Endodermal cell (in vitro differentiated cells): ENCODE measurements at regions not wholly inside any gene's neighbourhood (a gene's known extent, or its start where the extent isn't known, plus 50 kb on each side); places are given as distances from the start of the nearest gene placed in this dataset.
A peak's percentile ranks its signal among the peaks of the same experiment; 100 is the strongest.

Experiments
- DNase-seq: peaks from one replicate; pipeline ENCODE4 v3.0.0-alpha.2; 2017
- H3K27ac ChIP-seq: 2 replicates; pipeline ENCODE4 v1.5.1; 2013; ENCODE audit warnings: mild to moderate bottlenecking, low read depth, low read length, moderate library complexity
- H3K27me3 ChIP-seq: 2 replicates; pipeline ENCODE4 v1.6.1; 2013; ENCODE audit warnings: mild to moderate bottlenecking, low read length, moderate library complexity; ENCODE audit not compliant: insufficient read depth, control insufficient read depth, poor library complexity, severe bottlenecking
- H3K36me3 ChIP-seq: 2 replicates; pipeline ENCODE4 v1.7.0; 2013; ENCODE audit warnings: mild to moderate bottlenecking, low read length, moderate library complexity; ENCODE audit not compliant: control insufficient read depth, insufficient read depth
- H3K4me1 ChIP-seq: one replicate; pipeline ENCODE4 v1.7.0; 2013; ENCODE audit warnings: low read length; ENCODE audit not compliant: control insufficient read depth, insufficient read depth
- H3K4me3 ChIP-seq: 2 replicates; pipeline ENCODE4 v1.5.1; 2013; ENCODE audit warnings: mild to moderate bottlenecking, low read length, moderate library complexity
- H3K9ac ChIP-seq: 2 replicates; pipeline ENCODE4 v1.6.1; 2013; ENCODE audit warnings: mild to moderate bottlenecking, low read length, moderate library complexity; ENCODE audit not compliant: poor library complexity, severe bottlenecking; ENCODE audit errors: extremely low read depth
- H3K9me3 ChIP-seq: 2 replicates; pipeline ENCODE4 v1.6.1; 2013; ENCODE audit warnings: mild to moderate bottlenecking, low read length, moderate library complexity; ENCODE audit not compliant: control insufficient read depth
- H3K27ac Mint-ChIP-seq: 2 replicates; pipeline ENCODE4 v1.8.0; 2020; ENCODE audit warnings: mixed read lengths
- H3K27me3 Mint-ChIP-seq: 2 replicates; pipeline ENCODE4 v1.8.0; 2021; ENCODE audit warnings: mild to moderate bottlenecking, mixed read lengths; ENCODE audit not compliant: insufficient read depth
- H3K36me3 Mint-ChIP-seq: 2 replicates; pipeline ENCODE4 v1.8.0; 2020; ENCODE audit warnings: low read depth, mixed read lengths
- H3K4me1 Mint-ChIP-seq: 2 replicates; pipeline ENCODE4 v1.8.0; 2020; ENCODE audit warnings: mixed read lengths
- H3K4me3 Mint-ChIP-seq: 2 replicates; pipeline ENCODE4 v1.8.0; 2020; ENCODE audit warnings: mild to moderate bottlenecking, moderate library complexity, mixed read lengths
- H3K9me3 Mint-ChIP-seq: 2 replicates; pipeline ENCODE4 v1.8.0; 2020; ENCODE audit warnings: mild to moderate bottlenecking, mixed read lengths
- CTCF ChIP-seq: fragments of 200-600 bp; sonication (generic); conservative IDR thresholded peaks from 2 replicates; pipeline ENCODE4 v1.5.0; 2021; ENCODE audit warnings: antibody characterized with exemption, mild to moderate bottlenecking
- WGBS, 2 experiments: methylation state at CpG; one replicate each; pipeline versions ENCODE4 v1.1.5 to v1.1.7; 2013; ENCODE audit warnings: missing lambda C conversion rate in 2 of 2, mixed read lengths in 1 of 2; ENCODE audit not compliant: insufficient coverage in 1 of 2, insufficient read length in 1 of 2; 5-methylcytosine and 5-hydroxymethylcytosine counted together

GRCh38 chr4:129362691-129363274 is 266.8 kb downstream of the C4orf33 start:
- 23 to 56% methylated on average over 1 to 5 of the region's 5 CpGs for WGBS, 2 experiments
- Histone ChIP-seq H3K9me3 (no peaks in the 10 kb centered on the region), H3K27me3 (no peaks in the 10 kb centered on the region), H3K9ac (no peak overlapping the region), H3K4me3 (no peak overlapping the region), H3K27ac (no peak overlapping the region), H3K4me1 (no peaks in the 10 kb centered on the region), H3K36me3 (no peaks in the 10 kb centered on the region)
- DNase-seq, result peak; percentile 75
- Mint-ChIP-seq H3K9me3 (peaks cover 2% of the 10 kb centered on the region), H3K4me3 (no peak overlapping the region), H3K4me1 (peaks cover 7% of the 10 kb centered on the region), H3K36me3 (no peaks in the 10 kb centered on the region), H3K27me3 (no peaks in the 10 kb centered on the region), H3K27ac (no peak overlapping the region)
- TF ChIP-seq CTCF, result peak; percentile 95

- no peaks in the 10 kb centered on the region for H3K27me3 ChIP-seq
Measured at GRCh38 chr4:129364747-129365452, 268.9 kb downstream of the C4orf33 start.

GRCh38 chr4:129369361-129370010 is 273.5 kb downstream of the C4orf33 start:
- Mint-ChIP-seq H3K9me3 (no peaks in the 10 kb centered on the region), H3K4me1 (peaks cover under 1% of the 10 kb centered on the region), H3K4me3 (no peak overlapping the region), H3K27ac (no peak overlapping the region), H3K36me3 (no peaks in the 10 kb centered on the region), H3K27me3 (no peaks in the 10 kb centered on the region)
- H3K4me1 ChIP-seq, result no peaks in the 10 kb centered on the region
- no peaks in the 10 kb centered on the region for H3K27me3 ChIP-seq
- WGBS, 2 experiments, result 92 to 100% methylated on average over 2 to 3 of the region's 3 CpGs
- H3K9me3 ChIP-seq, result no peaks in the 10 kb centered on the region
- no peak overlapping the region for H3K4me3 ChIP-seq
- TF ChIP-seq CTCF, result no peak
- no peaks in the 10 kb centered on the region for H3K36me3 ChIP-seq
- no peak overlapping the region for H3K9ac ChIP-seq
- H3K27ac ChIP-seq, result no peak overlapping the region
- DNase-seq, result no peak

More at GRCh38 chr4:129364747-129365452, 268.9 kb downstream of the C4orf33 start:
- DNase-seq, result no peak
- H3K27ac ChIP-seq, result no peak overlapping the region
- TF ChIP-seq CTCF, result no peak
- Mint-ChIP-seq H3K27me3 (no peaks in the 10 kb centered on the region), H3K4me1 (peaks cover 7% of the 10 kb centered on the region), H3K9me3 (peaks cover 2% of the 10 kb centered on the region), H3K4me3 (no peak overlapping the region), H3K36me3 (no peaks in the 10 kb centered on the region), H3K27ac (no peak overlapping the region)
- H3K9me3 ChIP-seq, result no peaks in the 10 kb centered on the region
- no peak overlapping the region for H3K9ac ChIP-seq
- WGBS, 2 experiments, result 86 to 93% methylated on average over 4 to 10 of the region's 10 CpGs
- no peak overlapping the region for H3K4me3 ChIP-seq
- H3K36me3 ChIP-seq, result no peaks in the 10 kb centered on the region
- H3K4me1 ChIP-seq, result no peaks in the 10 kb centered on the region
